ENCODE measurements at regions not wholly inside any gene's neighbourhood (a gene's known extent, or its start where the extent isn't known, plus 50 kb on each side); places are given as distances from the start of the nearest gene placed in this dataset.

DNA sequence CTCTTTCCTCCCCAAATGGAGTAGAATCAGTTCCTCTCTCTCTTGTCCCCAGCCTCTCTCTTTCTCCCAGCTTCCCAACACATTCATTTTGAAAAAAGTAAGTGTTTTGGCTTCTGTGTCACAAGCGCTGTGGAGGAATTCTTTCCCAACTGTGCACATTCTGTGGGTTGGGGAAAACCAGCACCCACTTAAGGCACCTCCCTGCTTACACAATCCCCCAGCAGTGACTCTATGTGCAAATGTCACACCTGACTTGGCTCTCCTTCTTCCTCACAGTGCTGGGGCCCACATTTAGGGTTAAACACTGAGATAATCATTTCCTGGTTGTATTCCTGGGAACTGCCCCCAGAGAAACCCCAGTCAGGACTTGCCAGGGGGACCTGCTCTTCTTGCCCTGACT is 358.1 kb upstream of the ZNF32 start:
- Histone ChIP-seq H3K9me3 (no peaks in the 10 kb centered on the region), H3K36me3 (no peaks in the 10 kb centered on the region), H3K27ac (no peak overlapping the region), H3K4me1 (no peaks in the 10 kb centered on the region), H3K4me3 (no peak overlapping the region), H3K27me3 (no peaks in the 10 kb centered on the region)
- no peak for DNase-seq
- intact Hi-C loops (cut with DNase I; ENCODE audit: low total_unique reads) (no loop called here), in situ Hi-C loops (cut with MboI; ENCODE audit: low pct_ligation_motif_present in 1 of 4, low pct_unique_long_range_greater_than_20kb in 1 of 4, low sequenced_read_pairs in 3 of 4) (no loop called here)
- no peak for TF ChIP-seq EP300 (IDR thresholded peaks at IDR 0.05; ENCODE audit: low read depth)
- no peak for TF ChIP-seq CTCF (IDR thresholded peaks at IDR 0.05)
- 96% methylated on average over 1 of the region's 1 CpG; no CpG with 5 or more reads in 1 of the 2 donors for WGBS, 2 donors (ENCODE audit: low coverage in 1 of 2)

GRCh38 chr10:44005788-44006099 is 357.1 kb upstream of the ZNF32 start:
- Histone ChIP-seq H3K27ac (no peak overlapping the region), H3K4me1 (no peaks in the 10 kb centered on the region), H3K9me3 (no peaks in the 10 kb centered on the region), H3K4me3 (no peak overlapping the region), H3K36me3 (no peaks in the 10 kb centered on the region), H3K27me3 (no peaks in the 10 kb centered on the region)
- no peak for DNase-seq
- TF ChIP-seq EP300 (IDR thresholded peaks at IDR 0.05; ENCODE audit: low read depth) (no peak), CTCF (IDR thresholded peaks at IDR 0.05) (no peak)
- intact Hi-C loops (cut with DNase I; ENCODE audit: low total_unique reads) (no loop called here), in situ Hi-C loops (cut with MboI; ENCODE audit: low pct_ligation_motif_present in 1 of 4, low pct_unique_long_range_greater_than_20kb in 1 of 4, low sequenced_read_pairs in 3 of 4) (no loop called here)
- WGBS, 2 donors (ENCODE audit: low coverage in 1 of 2), result 53 to 97% methylated on average over 3 to 12 of the region's 12 CpGs

DNA sequence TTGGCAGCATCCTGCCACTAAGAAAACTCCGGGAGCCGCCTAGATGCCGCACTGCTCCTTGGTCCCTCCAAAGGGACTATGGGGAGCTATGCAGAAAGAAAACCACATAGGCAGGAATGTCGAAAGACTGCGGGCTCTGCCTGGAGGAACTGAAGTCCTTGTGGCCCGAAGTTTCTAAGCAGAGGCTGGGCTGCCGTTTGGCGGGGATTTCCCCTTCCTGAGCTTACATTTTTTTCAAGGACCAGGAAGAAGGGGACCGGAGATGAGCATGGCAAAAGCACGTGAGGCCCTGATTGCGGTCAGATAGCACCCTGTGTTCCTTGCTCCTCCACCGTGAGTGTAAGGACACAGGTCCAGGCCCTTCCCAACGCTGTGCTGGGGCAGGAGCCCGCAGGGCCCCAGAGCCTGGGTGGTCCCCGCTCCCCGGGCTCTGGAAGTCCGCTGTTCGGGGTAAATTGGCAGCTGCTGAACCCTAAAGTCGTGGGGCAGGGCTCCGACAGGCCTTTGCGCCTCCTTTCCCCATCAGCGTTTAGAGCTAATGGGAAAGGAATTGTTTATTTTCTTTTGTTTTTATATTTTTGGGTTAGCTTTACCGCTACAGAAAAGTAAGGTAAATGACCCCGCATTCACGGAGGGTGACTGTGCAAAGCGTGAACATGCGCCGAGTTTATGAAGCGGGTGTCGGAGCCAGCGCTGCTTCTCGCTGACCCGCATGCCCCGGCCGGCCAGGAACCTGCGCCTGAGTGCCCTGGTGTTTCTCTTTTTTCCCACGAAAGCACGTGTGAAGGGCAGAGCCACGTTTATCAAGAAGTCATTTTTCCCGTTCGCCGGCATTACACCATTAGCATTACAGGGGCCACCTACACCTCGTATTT is 356.5 kb upstream of the ZNF32 start:
- in situ Hi-C loops (cut with MboI; ENCODE audit: low pct_ligation_motif_present in 1 of 4, low pct_unique_long_range_greater_than_20kb in 1 of 4, low sequenced_read_pairs in 3 of 4), result no loop called here
- H3K27me3 ChIP-seq, result no peaks in the 10 kb centered on the region
- TF ChIP-seq POLR2AphosphoS5 (IDR thresholded peaks at IDR 0.05) (no peak), POLR2A (IDR thresholded peaks at IDR 0.05) (no peak), CTCF (IDR thresholded peaks at IDR 0.05) (no peak), EP300 (IDR thresholded peaks at IDR 0.05; ENCODE audit: low read depth) (no peak)

DNA sequence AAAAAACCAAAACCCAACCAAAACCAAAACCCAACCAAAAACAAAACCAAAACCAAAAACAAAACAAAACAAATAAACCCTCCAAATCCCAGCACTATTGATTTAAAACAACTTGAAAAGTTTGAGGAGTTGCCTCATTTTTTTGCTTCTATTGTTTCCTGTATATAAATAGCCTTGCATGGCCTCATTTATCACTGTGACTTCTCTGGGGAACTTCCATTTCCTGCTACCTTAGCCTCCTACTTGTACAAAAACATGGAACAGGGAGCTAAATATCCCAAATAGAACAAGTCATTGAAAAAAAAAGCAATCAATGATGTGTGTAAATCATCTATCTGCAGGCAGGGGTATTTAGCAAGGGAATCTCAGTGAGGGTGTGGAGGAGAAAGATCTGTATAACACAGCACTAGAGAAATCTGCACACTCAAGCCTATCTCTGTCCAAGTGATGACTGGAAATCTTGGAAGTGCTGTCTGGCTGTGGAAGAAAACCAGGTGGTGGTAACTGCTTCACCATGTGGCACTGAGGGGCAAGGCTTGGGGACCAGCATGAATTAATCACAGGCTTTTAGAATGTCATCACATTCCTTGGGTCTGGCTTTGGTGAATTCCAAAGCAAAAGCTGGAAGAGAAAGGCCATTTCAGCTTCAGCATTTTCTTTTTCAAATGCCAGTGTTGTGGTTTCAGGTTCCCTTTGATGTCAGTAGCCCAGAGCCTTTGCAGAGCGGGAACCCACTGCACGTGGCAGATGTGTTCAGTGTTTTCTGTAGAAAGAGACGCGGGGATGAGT is 349.5 kb upstream of the ZNF32 start:
- in situ Hi-C loops (cut with MboI; ENCODE audit: low pct_ligation_motif_present in 1 of 4, low pct_unique_long_range_greater_than_20kb in 1 of 4, low sequenced_read_pairs in 3 of 4) (loop anchor here in 1 of 4 donors (25.0 kb wide), 1 partner anchor 89 kb away; no protein-coding TSS in a partner anchor), intact Hi-C loops (cut with DNase I; ENCODE audit: low total_unique reads) (no loop called here)
- Histone ChIP-seq H3K27ac (no peak overlapping the region), H3K36me3 (no peaks in the 10 kb centered on the region), H3K4me1 (no peaks in the 10 kb centered on the region), H3K9me3 (no peaks in the 10 kb centered on the region), H3K27me3 (no peaks in the 10 kb centered on the region), H3K4me3 (no peak overlapping the region)
- WGBS, 2 donors (ENCODE audit: low coverage in 1 of 2), result 75% methylated on average over 4 of the region's 4 CpGs; no CpG with 5 or more reads in 1 of the 2 donors
- DNase-seq, result no peak
- TF ChIP-seq CTCF (IDR thresholded peaks at IDR 0.05), result no peak
- no peak for TF ChIP-seq POLR2A (IDR thresholded peaks at IDR 0.05)
- TF ChIP-seq EP300 (IDR thresholded peaks at IDR 0.05; ENCODE audit: low read depth), result no peak
- TF ChIP-seq POLR2AphosphoS5 (IDR thresholded peaks at IDR 0.05), result no peak

More for the DNA sequence above, 356.5 kb upstream of the ZNF32 start:
- H3K27ac ChIP-seq, result no peak overlapping the region
- 87 to 90% methylated on average over 7 to 42 of the region's 43 CpGs for WGBS, 2 donors (ENCODE audit: low coverage in 1 of 2)
- intact Hi-C loops (cut with DNase I; ENCODE audit: low total_unique reads), result no loop called here
- H3K4me1 ChIP-seq, result no peaks in the 10 kb centered on the region
- no peak overlapping the region for H3K4me3 ChIP-seq
- no peaks in the 10 kb centered on the region for H3K9me3 ChIP-seq
- no peaks in the 10 kb centered on the region for H3K36me3 ChIP-seq
- DNase-seq, result no peak

Data from transverse colon (tissue), 4 donors.